ENCODE measurements at regions not wholly inside any gene's neighbourhood (a gene's known extent, or its start where the extent isn't known, plus 50 kb on each side); places are given as distances from the start of the nearest gene placed in this dataset.

GRCh38 chr1:83491930-83492329 is 507.0 kb downstream of the TTLL7 start:
- Histone ChIP-seq H3K27ac (ENCODE audit: control insufficient read depth, insufficient read depth) (no peak overlapping the region), H2AFZ (ENCODE audit: control insufficient read depth, low read depth, low read length) (no peak overlapping the region), H3K9me3 (replicated peaks; ENCODE audit: control insufficient read depth, insufficient read depth, low read length) (peaks cover 2% of the 10 kb centered on the region), H3K9ac (ENCODE audit: control insufficient read depth, insufficient read depth, low read length) (no peak overlapping the region), H3K4me1 (ENCODE audit: control insufficient read depth, insufficient read depth, low read length) (peaks cover 1% of the 10 kb centered on the region; the same call in 1 of the 2 replicates), H3K79me2 (ENCODE audit: control insufficient read depth, insufficient read depth, low read length) (no peaks in the 10 kb centered on the region), H3K27me3 (replicated peaks in 1 of 2; ENCODE audit: control insufficient read depth in 2 of 2, insufficient read depth in 2 of 2, low read length in 1 of 2) (no peaks in the 10 kb centered on the region), H3K36me3 (ENCODE audit: control insufficient read depth in 2 of 2, insufficient read depth in 2 of 2, low read length in 1 of 2) (no peaks in the 10 kb centered on the region), H4K20me1 (ENCODE audit: control insufficient read depth, insufficient read depth) (no peaks in the 10 kb centered on the region), H3K4me2 (ENCODE audit: control insufficient read depth, insufficient read depth) (no peak overlapping the region), H3K4me3 (no peak overlapping the region)
- TF ChIP-seq SIN3A (IDR thresholded peaks at IDR 0.05; ENCODE audit: low read depth, low read length): no peak
- TF ChIP-seq NFXL1 (IDR thresholded peaks at IDR 0.05; ENCODE audit: borderline replicate concordance): no peak
- TF ChIP-seq SRF (IDR thresholded peaks at IDR 0.05; ENCODE audit: low read depth in 2 of 2, low read length in 2 of 2): no peak
- TF ChIP-seq CEBPZ (IDR thresholded peaks at IDR 0.05; ENCODE audit: low read depth, low read length): no peak
- no peak for TF ChIP-seq ZNF592 (IDR thresholded peaks at IDR 0.05)
- no peak for TF ChIP-seq IRF4 (IDR thresholded peaks at IDR 0.05; ENCODE audit: low read depth, low read length)
- no peak for TF ChIP-seq IRF5 (IDR thresholded peaks at IDR 0.05; ENCODE audit: borderline replicate concordance)
- 95% methylated on average over 2 of the region's 2 CpGs for WGBS (ENCODE audit: insufficient coverage, insufficient replicate concordance, low lambda C conversion rate, missing lambda C conversion rate)
- FAIRE-seq (no peak), ATAC-seq (no peak), DNase-seq (ENCODE audit: low read depth, low spot score) (no peak)
- ChIA-PET CTCF (no interaction called here), RAD21 (ENCODE audit: unreplicated experiment) (no interaction called here), SMC1A (ENCODE audit: uncharacterized antibody, unreplicated experiment) (no interaction called here), POLR2A (no interaction called here)
- BruUV-seq (replicated peaks): no TSS peak
- in situ Hi-C loops (cut with MboI) (no loop called here), intact Hi-C loops (cut with micrococcal nuclease; ENCODE audit: unreplicated experiment) (no loop called here)
